ENCODE measurements at regions not wholly inside any gene's neighbourhood (a gene's known extent, or its start where the extent isn't known, plus 50 kb on each side); places are given as distances from the start of the nearest gene placed in this dataset.

GRCh38 chr9:99430301-99430700, 208.2 kb downstream of the SEC61B start:
- Histone ChIP-seq H3K27ac (no peak overlapping the region), H3K4me3 (no peak overlapping the region), H3K4me1 (replicated peaks) (no peaks in the 10 kb centered on the region), H3K9me3 (no peaks in the 10 kb centered on the region), H3K36me3 (no peaks in the 10 kb centered on the region), H3K27me3 (replicated peaks; ENCODE audit: insufficient read depth) (no peaks in the 10 kb centered on the region)
- 84% methylated on average over 2 of the region's 2 CpGs for WGBS
- TF ChIP-seq POLR2AphosphoS5 (IDR thresholded peaks at IDR 0.05) (no peak), CTCF (IDR thresholded peaks at IDR 0.05) (no peak)
- intact Hi-C loops (cut with DNase I): no loop called here
- no peak for DNase-seq (ENCODE audit: low spot score)

- H3K36me3 ChIP-seq: no peaks in the 10 kb centered on the region
- no peaks in the 10 kb centered on the region for H3K4me1 ChIP-seq (replicated peaks)
- no peaks in the 10 kb centered on the region for H3K9me3 ChIP-seq
- WGBS: 33% methylated on average over 1 of the region's 1 CpG
- DNase-seq (ENCODE audit: low spot score): no peak
- no peak for TF ChIP-seq CTCF (IDR thresholded peaks at IDR 0.05)
- TF ChIP-seq POLR2AphosphoS5 (IDR thresholded peaks at IDR 0.05): no peak
- TF ChIP-seq POLR2A (IDR thresholded peaks at IDR 0.05): no peak
- no peak overlapping the region for H3K27ac ChIP-seq
- no peaks in the 10 kb centered on the region for H3K27me3 ChIP-seq (replicated peaks; ENCODE audit: insufficient read depth)
- intact Hi-C loops (cut with DNase I): no loop called here
- no peak overlapping the region for H3K4me3 ChIP-seq
These were observed 209.0 kb downstream of the SEC61B start for GRCh38 chr9:99431103-99431502.

- no peaks in the 10 kb centered on the region for H3K4me1 ChIP-seq (replicated peaks)
- no peaks in the 10 kb centered on the region for H3K9me3 ChIP-seq
- H3K27ac ChIP-seq: no peak overlapping the region
- DNase-seq (ENCODE audit: low spot score): no peak
- WGBS: 92% methylated on average over 4 of the region's 4 CpGs
- H3K27me3 ChIP-seq (replicated peaks; ENCODE audit: insufficient read depth): no peaks in the 10 kb centered on the region
- TF ChIP-seq CTCF (IDR thresholded peaks at IDR 0.05): no peak
- no peak for TF ChIP-seq POLR2A (IDR thresholded peaks at IDR 0.05)
- no peak for TF ChIP-seq POLR2AphosphoS5 (IDR thresholded peaks at IDR 0.05)
- intact Hi-C loops (cut with DNase I): no loop called here
- no peak overlapping the region for H3K4me3 ChIP-seq
- no peaks in the 10 kb centered on the region for H3K36me3 ChIP-seq
These were observed 210.0 kb downstream of the SEC61B start for GRCh38 chr9:99432075-99432474.

GRCh38 chr9:99433095-99433494, 211.0 kb downstream of the SEC61B start:
- Histone ChIP-seq H3K4me1 (replicated peaks) (no peaks in the 10 kb centered on the region), H3K27ac (no peak overlapping the region), H3K9me3 (no peaks in the 10 kb centered on the region), H3K36me3 (no peaks in the 10 kb centered on the region), H3K4me3 (no peak overlapping the region), H3K27me3 (replicated peaks; ENCODE audit: insufficient read depth) (no peaks in the 10 kb centered on the region)
- DNase-seq (ENCODE audit: low spot score): no peak
- TF ChIP-seq CTCF (IDR thresholded peaks at IDR 0.05): no peak
- WGBS: 68% methylated on average over 4 of the region's 4 CpGs
- intact Hi-C loops (cut with DNase I): no loop called here

GRCh38 chr9:99433555-99433954, 211.5 kb downstream of the SEC61B start:
- WGBS: 19% methylated on average over 3 of the region's 3 CpGs

More at GRCh38 chr9:99433555-99433954, 211.5 kb downstream of the SEC61B start:
- intact Hi-C loops (cut with DNase I): no loop called here
- Histone ChIP-seq H3K4me3 (no peak overlapping the region), H3K36me3 (no peaks in the 10 kb centered on the region), H3K27ac (no peak overlapping the region), H3K9me3 (no peaks in the 10 kb centered on the region), H3K27me3 (replicated peaks; ENCODE audit: insufficient read depth) (no peaks in the 10 kb centered on the region), H3K4me1 (replicated peaks) (no peaks in the 10 kb centered on the region)
- TF ChIP-seq CTCF (IDR thresholded peaks at IDR 0.05): no peak
- TF ChIP-seq POLR2AphosphoS5 (IDR thresholded peaks at IDR 0.05): no peak
- TF ChIP-seq POLR2A (IDR thresholded peaks at IDR 0.05): no peak
- DNase-seq (ENCODE audit: low spot score): no peak
